A549 (cell line): ENCODE measurements at regions not wholly inside any gene's neighbourhood (a gene's known extent, or its start where the extent isn't known, plus 50 kb on each side); places are given as distances from the start of the nearest gene placed in this dataset.

ENCODE experiments used
- ATAC-seq, 2 experiments: fragments of 200-7000 bp in 1 of 2; fragments of >200 bp in 1 of 2; cut with Nextera tagmentation in 1 of 2; cut with Tn5 transposase in 1 of 2; 3 replicates each; pipeline versions ENCODE4 v1.8.0 to v1.9.1; 2018 to 2020; ENCODE audit warnings: mild to moderate bottlenecking in 1 of 2, moderate library complexity in 1 of 2
- CTCF ChIA-PET: fragments of 300-600 bp; sonication (Branson Sonifier 250); formaldehyde crosslinking; extraction: SDS; loops from one replicate; lab custom pipeline; 2021; ENCODE audit warnings: antibody characterized with exemption, inconsistent platforms; lab: Yijun Ruan, JAX
- POLR2A ChIA-PET: fragments of 350-600 bp; formaldehyde crosslinking; extraction: SDS; loops from one replicate; lab custom pipeline; 2021; ENCODE audit warnings: antibody characterized with exemption, inconsistent platforms; lab: Yijun Ruan, JAX
- DNase-seq, 2 experiments: peaks; one replicate each; pipeline versions ENCODE4 v3.0.0 to v3.0.0-alpha.2; 2011 to 2016; ENCODE audit warnings: low read depth in 1 of 2, low spot score in 1 of 2
- FAIRE-seq: peaks from 2 replicates; lab custom pipeline; 2011; peaks lifted over from hg19 to GRCh38; lab: Jason Lieb, UNC
- H3K27ac ChIP-seq, 2 experiments: fragments of >200 bp; sonication (Bioruptor Twin); formaldehyde crosslinking; 3 replicates each; pipeline ENCODE4 v1.5.1; 2016 to 2017
- H3K4me1 ChIP-seq: fragments of >200 bp; sonication (Bioruptor Twin); formaldehyde crosslinking; 3 replicates; pipeline ENCODE4 v1.6.1; 2016
- H3K4me2 ChIP-seq: fragments of >200 bp; sonication (Bioruptor Twin); formaldehyde crosslinking; 3 replicates; pipeline ENCODE4 v1.6.1; 2016
- H3K4me3 ChIP-seq: fragments of >200 bp; sonication (Bioruptor Twin); formaldehyde crosslinking; 3 replicates; pipeline ENCODE4 v1.5.1; 2016
- H3K9me3 ChIP-seq: fragments of >200 bp; sonication (Bioruptor Twin); formaldehyde crosslinking; 3 replicates; pipeline ENCODE4 v1.6.1; 2016
- ATOH8 ChIP-seq: fragments of 250-450 bp; sonication (Bioruptor Pico); IDR thresholded peaks from 2 replicates; pipeline ENCODE4 v1.5.0; 2020; ENCODE audit warnings: low read depth, mild to moderate bottlenecking, moderate library complexity
- CBX8 ChIP-seq: fragments of 200-600 bp; sonication (generic); IDR thresholded peaks from 2 replicates; pipeline ENCODE4 v1.6.1; 2016
- EHF ChIP-seq: fragments of 250-450 bp; sonication (Bioruptor Pico); IDR thresholded peaks from 2 replicates; pipeline ENCODE4 v1.5.0; 2020; ENCODE audit warnings: mild to moderate bottlenecking
- EHMT2 ChIP-seq: fragments of 200-600 bp; sonication (generic); IDR thresholded peaks from 2 replicates; pipeline ENCODE4 v1.6.1; 2016; ENCODE audit warnings: antibody characterized with exemption, low read depth, mild to moderate bottlenecking, moderate library complexity
- ELK1 ChIP-seq: fragments of 150-350 bp; IDR thresholded peaks from 2 replicates; pipeline ENCODE4 v1.6.1; 2014; ENCODE audit warnings: low read depth, mild to moderate bottlenecking, low read length
- EP300 ChIP-seq, 2 experiments: fragments of >200 bp; sonication (Bioruptor Twin); formaldehyde crosslinking; IDR thresholded peaks; 2 replicates in 1 of 2; 3 replicates in 1 of 2; pipeline ENCODE4 v1.6.1; 2016 to 2017
- FOSB ChIP-seq: fragments of 250-450 bp; sonication (Bioruptor Pico); IDR thresholded peaks from 2 replicates; pipeline ENCODE4 v1.5.0; 2020; ENCODE audit warnings: mild to moderate bottlenecking, moderate library complexity
- FOXS1 ChIP-seq: fragments of 250-450 bp; sonication (Bioruptor Pico); IDR thresholded peaks from 2 replicates; pipeline ENCODE4 v1.5.0; 2020; ENCODE audit warnings: mild to moderate bottlenecking, moderate library complexity
- MAX ChIP-seq: IDR thresholded peaks from 2 replicates; pipeline ENCODE4 v1.6.1; 2012
- PBX3 ChIP-seq: IDR thresholded peaks from 2 replicates; pipeline ENCODE4 v1.6.1; 2012
- POLR2AphosphoS2 ChIP-seq: conservative IDR thresholded peaks from 2 replicates; pipeline ENCODE4 v1.6.1; 2012; ENCODE audit warnings: low read length, improper control_type of control experiment, inconsistent platforms
- RARB ChIP-seq: fragments of 250-450 bp; sonication (Bioruptor Pico); IDR thresholded peaks from 2 replicates; pipeline ENCODE4 v1.8.0; 2021; ENCODE audit warnings: mild to moderate bottlenecking, moderate library complexity
- TFCP2L1 ChIP-seq: fragments of 250-450 bp; sonication (Bioruptor Pico); IDR thresholded peaks from 2 replicates; pipeline ENCODE4 v1.5.0; 2021; ENCODE audit warnings: mild to moderate bottlenecking
- ZSCAN20 ChIP-seq: fragments of 250-450 bp; sonication (Bioruptor Pico); IDR thresholded peaks from 2 replicates; pipeline ENCODE4 v1.8.0; 2022; ENCODE audit warnings: mild to moderate bottlenecking, moderate library complexity
- WGBS: methylation state at CpG from one replicate; pipeline ENCODE4 v1.1.6; 2017; ENCODE audit errors: missing lambda C conversion rate; 5-methylcytosine and 5-hydroxymethylcytosine counted together
- TF ChIP-seq, protein P1 (sequence below): fragments of 200-600 bp; sonication (generic); IDR thresholded peaks from 2 replicates; pipeline ENCODE4 v1.6.1; 2016; ENCODE audit warnings: antibody characterized with exemption, mild to moderate bottlenecking, moderate library complexity
- TF ChIP-seq, protein P2 (sequence below): fragments of 450-650 bp; IDR thresholded peaks from 2 replicates; pipeline ENCODE4 v1.6.1; 2014; ENCODE audit warnings: antibody characterized with exemption

DNA sequence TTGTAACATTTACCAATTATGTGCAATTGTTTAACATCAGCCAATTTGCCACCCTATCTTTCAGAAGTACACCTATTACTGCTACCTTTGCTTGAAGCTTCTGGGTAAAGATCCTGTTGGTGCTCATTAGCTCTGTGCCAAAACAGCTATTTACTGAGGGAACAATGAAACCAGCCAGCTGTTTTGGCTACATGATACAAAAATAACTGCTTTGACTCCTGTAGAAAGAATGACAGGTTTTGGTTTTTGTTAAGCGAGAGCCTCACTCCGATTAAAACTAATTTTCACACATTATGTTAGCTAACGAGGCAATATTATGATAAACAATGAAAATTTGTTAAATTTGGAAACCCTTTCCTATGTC is 907.0 kb downstream of the EPHA4 start:
- no peaks in the 10 kb centered on the region for H3K9me3 ChIP-seq
- FAIRE-seq: no peak
- CTCF ChIA-PET: interaction anchor here (1.2 kb wide), 1 partner anchor 20 kb away, joined by 3 read pairs; no protein-coding TSS in a partner anchor
- no peak for ATAC-seq
- no peak overlapping the region for H3K4me3 ChIP-seq
- H3K27ac ChIP-seq: no peak overlapping the region
- 66% methylated on average over 3 of the region's 3 CpGs for WGBS
- TF ChIP-seq EP300 (IDR thresholded peaks at IDR 0.05) (no peak), POLR2AphosphoS2 (no peak), FOSB (CRISPR knock-in tag) (no peak), EHF (CRISPR knock-in tag) (no peak)
- no peak for DNase-seq
- H3K4me1 ChIP-seq: no peaks in the 10 kb centered on the region
- POLR2A ChIA-PET: no interaction called here
- H3K4me2 ChIP-seq: no peak overlapping the region

GRCh38 chr2:220669324-220669723 is 902.8 kb downstream of the EPHA4 start:
- no peak for FAIRE-seq
- no peak overlapping the region for H3K27ac ChIP-seq
- no peak for ATAC-seq
- ChIA-PET POLR2A (no interaction called here), CTCF (no interaction called here)
- H3K4me3 ChIP-seq: no peak overlapping the region
- no peak overlapping the region for H3K4me2 ChIP-seq
- 68% methylated on average over 4 of the region's 4 CpGs for WGBS
- no peaks in the 10 kb centered on the region for H3K4me1 ChIP-seq
- TF ChIP-seq ELK1 (no peak), RARB (CRISPR knock-in tag) (no peak), CBX8 (no peak), ATOH8 (CRISPR knock-in tag) (no peak), PBX3 (no peak), MAX (no peak), EHMT2 (no peak), ZSCAN20 (CRISPR knock-in tag) (no peak), POLR2AphosphoS2 (no peak), FOXS1 (CRISPR knock-in tag) (no peak)
- H3K9me3 ChIP-seq: no peaks in the 10 kb centered on the region
- DNase-seq: no peak

DNA sequence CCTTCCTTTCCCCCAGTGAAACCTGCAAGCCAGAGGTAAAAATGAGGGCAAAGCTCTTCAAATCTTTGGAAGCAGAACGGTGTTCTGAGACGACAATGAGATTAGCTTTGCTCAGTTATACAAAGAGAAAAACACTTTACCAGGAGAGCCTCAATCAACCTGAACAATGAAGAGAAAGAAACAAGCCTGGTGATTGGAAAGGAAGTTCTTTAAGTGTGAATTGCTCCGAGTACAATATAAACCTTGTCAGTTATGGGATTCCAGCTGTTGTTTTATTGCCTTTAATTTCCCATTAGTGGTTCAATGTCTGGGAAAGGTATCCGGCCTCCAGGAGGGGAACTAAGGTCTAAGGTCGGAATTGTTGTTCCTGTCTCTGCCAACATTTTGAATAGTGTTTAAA is 901.6 kb downstream of the EPHA4 start:
- Histone ChIP-seq H3K9me3 (no peaks in the 10 kb centered on the region), H3K4me2 (no peak overlapping the region), H3K4me3 (no peak overlapping the region), H3K4me1 (no peaks in the 10 kb centered on the region), H3K27ac (no peak overlapping the region)
- TF ChIP-seq TFCP2L1 (CRISPR knock-in tag) (no peak), EP300 (IDR thresholded peaks at IDR 0.05) (no peak), ATOH8 (CRISPR knock-in tag) (no peak)
- TF ChIP-seq, protein P1, sequence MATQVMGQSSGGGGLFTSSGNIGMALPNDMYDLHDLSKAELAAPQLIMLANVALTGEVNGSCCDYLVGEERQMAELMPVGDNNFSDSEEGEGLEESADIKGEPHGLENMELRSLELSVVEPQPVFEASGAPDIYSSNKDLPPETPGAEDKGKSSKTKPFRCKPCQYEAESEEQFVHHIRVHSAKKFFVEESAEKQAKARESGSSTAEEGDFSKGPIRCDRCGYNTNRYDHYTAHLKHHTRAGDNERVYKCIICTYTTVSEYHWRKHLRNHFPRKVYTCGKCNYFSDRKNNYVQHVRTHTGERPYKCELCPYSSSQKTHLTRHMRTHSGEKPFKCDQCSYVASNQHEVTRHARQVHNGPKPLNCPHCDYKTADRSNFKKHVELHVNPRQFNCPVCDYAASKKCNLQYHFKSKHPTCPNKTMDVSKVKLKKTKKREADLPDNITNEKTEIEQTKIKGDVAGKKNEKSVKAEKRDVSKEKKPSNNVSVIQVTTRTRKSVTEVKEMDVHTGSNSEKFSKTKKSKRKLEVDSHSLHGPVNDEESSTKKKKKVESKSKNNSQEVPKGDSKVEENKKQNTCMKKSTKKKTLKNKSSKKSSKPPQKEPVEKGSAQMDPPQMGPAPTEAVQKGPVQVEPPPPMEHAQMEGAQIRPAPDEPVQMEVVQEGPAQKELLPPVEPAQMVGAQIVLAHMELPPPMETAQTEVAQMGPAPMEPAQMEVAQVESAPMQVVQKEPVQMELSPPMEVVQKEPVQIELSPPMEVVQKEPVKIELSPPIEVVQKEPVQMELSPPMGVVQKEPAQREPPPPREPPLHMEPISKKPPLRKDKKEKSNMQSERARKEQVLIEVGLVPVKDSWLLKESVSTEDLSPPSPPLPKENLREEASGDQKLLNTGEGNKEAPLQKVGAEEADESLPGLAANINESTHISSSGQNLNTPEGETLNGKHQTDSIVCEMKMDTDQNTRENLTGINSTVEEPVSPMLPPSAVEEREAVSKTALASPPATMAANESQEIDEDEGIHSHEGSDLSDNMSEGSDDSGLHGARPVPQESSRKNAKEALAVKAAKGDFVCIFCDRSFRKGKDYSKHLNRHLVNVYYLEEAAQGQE: no peak
- TF ChIP-seq, protein P2, sequence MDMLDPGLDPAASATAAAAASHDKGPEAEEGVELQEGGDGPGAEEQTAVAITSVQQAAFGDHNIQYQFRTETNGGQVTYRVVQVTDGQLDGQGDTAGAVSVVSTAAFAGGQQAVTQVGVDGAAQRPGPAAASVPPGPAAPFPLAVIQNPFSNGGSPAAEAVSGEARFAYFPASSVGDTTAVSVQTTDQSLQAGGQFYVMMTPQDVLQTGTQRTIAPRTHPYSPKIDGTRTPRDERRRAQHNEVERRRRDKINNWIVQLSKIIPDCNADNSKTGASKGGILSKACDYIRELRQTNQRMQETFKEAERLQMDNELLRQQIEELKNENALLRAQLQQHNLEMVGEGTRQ: no peak
- CTCF ChIA-PET: no interaction called here
- DNase-seq (no peak), FAIRE-seq (no peak), ATAC-seq (no peak)
- WGBS: 26% methylated on average over 5 of the region's 5 CpGs
- POLR2A ChIA-PET: no interaction called here
